ENCODE measurements at regions not wholly inside any gene's neighbourhood (a gene's known extent, or its start where the extent isn't known, plus 50 kb on each side); places are given as distances from the start of the nearest gene placed in this dataset.

DNA sequence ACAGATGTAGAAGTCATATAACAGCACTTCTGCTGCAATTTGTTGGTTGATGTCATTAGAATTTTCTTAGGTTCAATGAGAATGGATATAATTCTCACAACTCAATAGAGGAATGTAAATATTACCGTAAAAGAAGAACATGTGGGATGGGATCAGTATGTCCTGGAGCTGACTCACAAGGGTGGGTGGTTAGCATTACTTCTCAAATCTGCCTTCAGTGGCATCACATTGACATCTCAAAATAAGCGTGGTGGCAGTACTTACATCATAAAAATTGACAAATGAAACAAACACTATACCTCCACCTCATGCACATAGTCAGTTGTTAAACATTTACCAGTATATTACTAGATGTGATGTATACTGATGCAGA lies 1068.0 kb upstream of the CADM2 start:
- DNase-seq (ENCODE audit: low spot score): no peak

DNA sequence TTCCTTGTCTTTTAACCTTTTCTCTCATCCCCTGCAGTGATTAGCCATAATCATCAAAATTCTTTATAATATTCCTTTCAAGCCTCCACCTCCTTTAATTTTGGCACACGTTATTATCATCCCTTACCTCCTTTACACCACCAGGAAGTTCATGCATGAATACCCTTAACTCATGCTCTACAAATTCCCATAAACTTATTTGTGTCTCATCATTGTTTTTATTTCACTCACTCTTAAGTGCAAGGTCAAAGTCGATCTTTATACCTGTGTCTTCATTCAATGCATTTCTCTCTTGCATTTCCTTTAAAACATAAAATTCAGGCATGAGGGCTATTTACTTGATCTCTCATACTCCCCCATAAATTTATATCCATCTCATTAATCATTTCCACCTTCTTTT lies 1064.6 kb upstream of the CADM2 start:
- no peak for DNase-seq (ENCODE audit: low spot score)

DNA sequence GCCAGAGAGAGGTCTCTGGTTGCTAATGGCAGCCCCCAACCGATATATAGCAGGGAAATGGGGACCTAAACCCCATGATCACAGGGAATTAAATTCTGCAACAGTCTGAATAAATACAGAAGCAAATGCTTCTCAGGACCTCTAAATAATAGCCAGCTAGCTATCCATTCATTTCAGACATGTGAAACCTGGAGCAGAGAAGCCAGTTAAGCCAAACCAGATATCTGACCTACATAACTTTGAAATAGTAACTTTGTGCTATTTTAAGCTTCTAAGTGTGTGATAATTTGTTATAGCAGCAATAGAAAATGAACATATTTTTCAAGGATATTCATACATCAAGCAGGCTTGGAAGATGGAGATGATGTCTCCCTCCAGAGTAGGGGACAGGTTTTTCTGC lies 1062.9 kb upstream of the CADM2 start:
- DNase-seq (ENCODE audit: low spot score): no peak

DNA sequence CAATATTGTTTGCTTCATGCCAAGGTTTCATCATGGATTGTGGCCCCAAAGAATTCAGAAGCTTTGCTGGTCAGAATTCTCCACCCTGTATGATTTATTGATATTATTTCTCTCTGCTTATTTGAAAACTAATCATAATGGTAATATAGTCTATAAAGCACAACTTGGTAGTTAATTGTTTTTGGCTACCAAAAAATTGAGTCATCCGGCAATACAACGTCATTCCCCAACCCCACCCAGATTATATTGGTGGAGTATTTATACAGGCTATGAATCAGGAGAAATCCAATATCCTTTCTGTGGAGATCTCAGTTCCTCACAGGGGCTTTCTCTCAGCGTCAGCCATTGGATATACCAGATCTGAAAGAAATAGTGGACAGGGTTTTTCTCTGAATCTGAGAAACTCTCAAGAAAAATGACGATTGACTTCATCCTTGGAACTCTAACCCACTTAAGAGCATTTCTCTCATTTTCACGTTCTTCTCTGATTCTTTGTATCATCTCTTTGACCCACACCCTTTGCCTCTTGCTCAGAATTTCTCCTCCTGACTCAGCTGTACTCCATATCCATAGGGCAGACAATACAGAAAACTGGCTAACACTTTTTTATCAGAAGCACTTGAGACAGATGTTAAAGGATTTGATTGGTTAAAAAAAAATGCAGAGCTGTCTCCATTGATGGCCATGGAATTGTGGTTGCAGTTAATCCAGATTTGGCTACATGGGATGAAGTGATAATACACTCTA lies 1055.8 kb upstream of the CADM2 start:
- DNase-seq (ENCODE audit: low spot score): no peak

DNA sequence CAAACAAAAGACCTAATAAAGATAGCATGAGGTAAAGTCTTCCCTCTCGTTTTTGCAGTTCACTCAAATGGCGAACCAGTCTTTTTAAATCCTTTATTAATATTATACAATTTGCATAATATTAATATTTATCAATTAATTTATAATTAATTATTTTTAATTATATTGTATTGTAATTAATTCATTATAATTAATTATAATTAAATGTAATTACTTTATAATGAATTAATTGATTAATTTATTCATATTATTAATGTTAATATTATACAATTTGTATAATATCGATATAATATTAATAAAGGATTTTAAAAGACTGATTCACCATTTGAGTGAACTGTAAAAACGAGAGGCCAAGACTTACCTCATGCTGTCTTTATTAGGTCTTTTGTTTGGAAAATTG lies 1045.4 kb upstream of the CADM2 start:
- no peak for DNase-seq (ENCODE audit: low spot score)

DNA sequence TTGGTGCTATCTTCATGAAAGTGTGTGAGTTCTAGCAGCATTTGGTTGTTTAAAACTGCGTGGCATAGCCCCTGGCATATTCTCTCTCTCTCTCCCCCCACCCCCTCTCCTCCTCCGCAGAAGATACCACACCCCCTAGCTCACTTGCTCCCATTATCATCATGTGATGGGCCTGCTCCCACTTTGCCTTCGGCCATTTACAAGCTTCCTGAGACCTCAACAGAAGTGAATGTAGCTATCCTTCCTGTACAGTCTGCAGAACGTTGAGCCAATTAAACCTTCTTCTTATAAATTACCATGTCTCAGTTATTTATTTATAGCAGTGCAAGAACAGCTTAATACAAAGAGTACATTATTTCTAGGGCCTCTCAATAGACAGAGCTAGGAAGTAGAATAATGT lies 1032.5 kb upstream of the CADM2 start:
- DNase-seq (ENCODE audit: low spot score): no peak

DNA sequence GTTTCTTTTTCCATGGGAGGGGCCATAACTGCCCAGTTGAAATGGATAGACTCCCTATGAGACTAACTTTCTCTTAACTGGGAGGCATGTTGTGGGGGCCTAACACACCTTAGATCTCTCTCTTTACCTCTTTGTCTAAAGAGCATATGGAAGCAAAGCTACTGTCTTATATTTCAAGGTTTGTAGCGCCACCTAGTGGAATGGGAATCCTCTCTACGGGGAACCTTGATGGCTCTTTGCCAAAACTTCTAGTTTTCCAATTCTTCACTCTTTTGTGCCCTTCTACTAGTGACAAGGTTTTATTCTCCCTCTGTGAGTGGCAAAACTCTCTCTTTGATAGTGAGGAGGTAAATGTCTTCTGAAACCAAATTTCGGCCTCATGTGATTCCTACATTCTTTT lies 1030.4 kb upstream of the CADM2 start:
- DNase-seq (ENCODE audit: low spot score): peak; percentile 18

DNA sequence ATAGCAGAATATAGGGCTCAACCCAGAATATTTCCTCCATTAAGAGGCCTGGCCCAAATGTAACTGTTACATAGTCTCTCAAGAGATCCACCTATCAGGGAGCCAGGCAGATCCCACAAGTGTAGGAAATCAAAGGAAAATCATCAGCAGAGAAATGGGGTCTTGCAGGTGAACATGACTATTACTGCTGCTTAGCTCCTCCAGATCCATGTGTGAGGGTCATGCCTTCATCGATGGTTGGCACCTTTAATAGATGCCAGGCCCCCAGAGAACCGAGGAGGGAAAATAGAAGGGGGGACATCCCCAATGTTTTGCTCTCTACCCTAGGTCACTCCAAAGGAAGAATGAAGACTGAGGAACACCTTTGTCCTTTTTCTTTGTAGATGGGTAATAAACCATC lies 1029.9 kb upstream of the CADM2 start:
- no peak for DNase-seq (ENCODE audit: low spot score)

DNA sequence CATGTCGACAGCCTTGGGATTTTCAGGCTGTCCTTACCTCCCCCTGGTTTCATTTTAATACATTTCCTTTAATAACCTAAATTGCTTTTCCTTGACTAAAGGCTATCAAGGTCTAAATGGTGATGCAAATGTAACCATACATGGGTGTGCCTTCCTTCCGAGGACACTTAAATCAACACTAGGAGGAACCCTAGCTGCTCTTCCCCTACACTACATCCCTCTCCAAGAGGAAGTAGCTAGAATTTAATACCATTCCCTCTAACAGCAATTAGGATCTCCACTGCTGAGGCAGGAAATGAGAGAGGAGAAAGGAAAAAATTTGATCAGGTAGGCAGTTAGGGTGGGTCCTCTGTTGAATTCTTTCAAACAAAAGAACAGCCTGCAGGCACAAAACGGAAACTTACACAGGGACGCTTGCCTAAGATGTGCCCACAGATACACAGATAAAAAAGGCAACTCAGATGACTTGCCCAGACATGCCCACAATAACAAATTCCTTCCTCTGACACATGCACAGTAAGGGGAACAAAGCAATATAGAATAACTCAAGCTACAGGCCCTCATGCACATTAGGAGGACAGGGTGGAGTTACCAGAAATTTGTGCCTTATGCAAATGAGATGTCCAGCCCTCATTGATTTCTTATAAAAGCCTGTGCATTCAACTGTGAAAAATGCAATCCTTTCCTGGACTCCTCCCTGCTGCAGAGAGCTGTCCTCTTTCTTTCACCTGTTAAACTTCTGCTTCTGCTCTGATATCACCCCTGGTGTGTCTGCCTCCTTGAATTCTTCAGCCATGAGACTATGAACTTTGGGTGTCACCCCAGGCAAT lies 1024.4 kb upstream of the CADM2 start:
- no peak for DNase-seq (ENCODE audit: low spot score)

DNA sequence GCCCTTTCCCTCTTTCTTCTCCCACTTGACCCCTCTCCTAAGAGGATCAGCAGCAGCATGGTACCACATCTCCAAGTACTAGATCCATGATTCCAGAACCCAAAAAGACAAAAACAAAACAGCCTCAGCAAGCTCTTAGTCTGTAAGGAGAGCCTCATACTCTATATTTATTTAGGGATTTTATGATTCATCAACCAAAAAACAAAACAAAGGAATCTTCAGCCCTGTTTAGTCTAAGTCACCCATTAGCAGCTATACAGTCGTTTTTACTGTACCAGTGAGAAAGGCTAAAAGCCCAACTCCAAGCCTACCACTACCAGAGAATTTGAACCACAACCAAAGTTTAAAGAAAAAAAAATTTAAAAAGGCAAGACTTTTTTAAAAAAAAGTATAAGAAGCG lies 1020.3 kb upstream of the CADM2 start:
- DNase-seq (ENCODE audit: low spot score): no peak

DNA sequence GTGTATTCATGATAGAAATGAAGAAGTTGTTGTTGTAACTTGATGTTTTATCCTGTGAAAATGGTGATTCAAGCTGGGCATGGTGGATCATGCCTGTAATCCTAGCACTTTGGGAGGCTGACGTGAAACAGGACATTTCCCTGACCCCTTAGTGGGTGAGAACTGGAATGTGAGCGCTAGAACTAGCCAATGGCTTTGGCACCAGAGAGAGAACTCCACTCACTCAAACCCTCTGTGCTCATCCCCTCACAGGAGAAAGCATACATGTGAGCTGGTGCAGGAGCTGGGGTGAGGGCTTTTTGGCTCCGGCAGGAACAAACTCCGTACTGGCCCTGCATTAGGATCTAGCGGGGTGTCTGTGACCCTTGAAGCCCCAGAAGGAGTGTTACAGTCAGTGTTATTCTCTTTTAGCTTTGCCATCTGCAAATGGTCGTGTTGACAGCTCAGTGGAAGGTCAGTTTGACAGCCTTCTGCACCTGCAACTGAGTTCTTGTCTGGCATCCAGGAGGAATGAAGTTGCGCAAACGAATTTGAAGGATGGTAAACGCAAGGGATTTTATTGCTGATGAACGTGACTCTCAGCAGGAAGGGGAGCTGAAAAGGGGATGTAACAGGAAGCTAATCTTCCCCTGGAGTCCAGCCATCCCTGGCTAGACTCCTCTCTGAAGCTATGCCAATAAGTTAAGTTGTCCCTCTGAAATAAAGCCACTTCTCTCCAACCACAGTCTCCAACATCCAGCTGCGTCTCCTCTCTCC lies 1016.6 kb upstream of the CADM2 start:
- no peak for DNase-seq (ENCODE audit: low spot score)

DNA sequence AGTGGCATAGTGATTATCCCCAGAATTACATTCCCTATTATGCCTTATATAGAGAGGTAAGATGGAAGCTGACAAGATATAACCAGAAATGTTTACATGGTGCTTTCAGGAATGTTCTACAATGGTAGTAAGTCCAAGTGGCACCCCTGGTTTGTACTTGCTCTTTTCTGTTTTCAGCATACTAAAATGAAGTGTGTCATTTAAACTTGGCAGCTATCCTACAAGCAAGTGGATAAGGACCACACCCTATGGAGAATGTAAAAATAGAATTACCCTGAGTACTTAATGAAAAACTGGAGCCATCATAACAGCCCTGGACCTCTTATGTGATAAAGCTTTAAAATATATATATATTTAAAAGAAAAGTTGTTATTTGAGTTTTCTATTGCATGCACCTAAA lies 1012.7 kb upstream of the CADM2 start:
- DNase-seq (ENCODE audit: low spot score): no peak

DNA sequence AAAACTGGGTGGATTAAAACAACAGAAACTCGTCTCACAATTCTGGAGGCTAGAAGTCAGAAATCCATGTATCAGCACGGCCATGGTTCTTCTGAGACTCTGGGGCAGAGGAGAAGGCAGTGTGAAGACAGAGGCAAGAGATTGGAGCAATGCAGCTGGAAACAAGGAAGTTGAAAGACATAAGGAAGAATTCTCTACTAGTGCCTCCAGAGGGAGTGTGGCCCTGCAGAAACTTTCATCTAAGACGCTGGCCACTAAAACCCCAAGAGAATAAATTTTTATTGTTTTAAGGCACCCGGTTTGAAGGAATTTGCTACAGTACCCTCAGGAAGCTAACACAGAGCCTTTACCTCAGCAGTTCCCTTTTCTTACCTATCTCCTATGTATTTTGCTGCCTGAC lies 1012.2 kb upstream of the CADM2 start:
- DNase-seq (ENCODE audit: low spot score): no peak

DNA sequence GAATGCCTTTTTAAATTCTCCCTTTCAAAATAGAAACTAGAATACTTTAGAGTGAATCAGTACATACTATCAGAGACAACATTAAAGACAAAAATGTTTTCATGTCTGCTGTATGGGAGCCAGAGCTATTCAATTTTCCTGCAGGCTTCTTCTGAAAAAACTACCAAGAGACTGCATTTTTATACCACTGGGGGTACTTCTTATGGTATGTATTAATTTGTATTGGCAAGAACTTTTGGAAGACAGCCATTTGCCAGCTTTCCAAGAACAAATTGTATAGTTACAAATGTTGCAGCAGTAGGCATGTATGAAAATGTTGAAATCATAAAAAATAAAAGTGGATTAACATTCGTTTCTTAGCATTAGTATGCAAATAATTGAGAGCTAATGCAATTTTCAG lies 1010.0 kb upstream of the CADM2 start:
- no peak for DNase-seq (ENCODE audit: low spot score)

DNA sequence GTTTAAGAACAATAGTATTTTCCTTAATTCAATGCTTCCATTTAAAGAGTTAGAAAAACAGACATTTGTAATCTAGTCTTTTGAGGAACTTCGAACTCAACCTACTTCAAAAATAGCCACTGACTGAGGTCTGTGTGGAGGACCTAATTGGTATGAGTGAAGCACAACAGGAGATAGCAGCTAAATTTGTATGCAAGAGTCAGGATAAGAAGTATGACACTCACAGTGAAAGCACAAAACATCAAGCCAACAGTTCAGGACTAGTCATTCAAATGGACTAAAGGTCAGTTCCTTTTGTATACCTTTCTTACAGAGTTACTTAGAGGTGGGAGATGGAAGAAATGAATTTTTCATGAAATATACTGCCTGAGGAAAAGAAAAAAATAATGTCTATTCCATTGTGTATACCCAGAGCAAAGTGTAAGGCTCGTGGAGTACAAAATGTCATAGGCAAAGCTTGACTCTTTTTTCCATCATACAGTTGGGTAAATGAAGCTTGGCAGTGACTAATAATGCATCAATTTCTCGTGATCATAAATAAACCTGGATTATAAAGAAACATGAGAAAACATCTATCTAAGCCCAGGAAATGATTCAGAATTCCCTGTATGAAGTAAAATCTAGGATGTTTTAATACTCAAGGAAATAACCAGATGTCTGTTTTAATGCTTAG lies 1005.2 kb upstream of the CADM2 start:
- DNase-seq (ENCODE audit: low spot score): no peak

DNA sequence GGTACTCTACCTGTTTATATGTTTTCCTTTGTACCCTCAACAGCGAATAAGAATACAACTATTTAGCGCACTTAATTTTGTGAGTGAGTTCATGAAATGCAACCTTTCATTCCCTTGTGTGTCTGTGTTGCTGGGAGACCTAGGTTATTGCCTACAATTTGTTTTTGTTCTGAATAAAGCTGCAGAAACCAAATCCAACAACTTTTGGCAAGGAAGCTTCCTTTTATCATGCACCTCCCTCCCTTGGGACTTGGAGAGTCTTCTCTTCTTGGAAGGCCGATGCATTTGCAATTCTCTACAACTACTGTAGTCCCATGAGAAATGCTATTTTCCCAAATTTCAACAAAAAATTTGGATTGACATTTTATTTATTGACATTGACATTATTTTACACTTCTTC lies 1002.4 kb upstream of the CADM2 start:
- no peak for DNase-seq (ENCODE audit: low spot score)

DNA sequence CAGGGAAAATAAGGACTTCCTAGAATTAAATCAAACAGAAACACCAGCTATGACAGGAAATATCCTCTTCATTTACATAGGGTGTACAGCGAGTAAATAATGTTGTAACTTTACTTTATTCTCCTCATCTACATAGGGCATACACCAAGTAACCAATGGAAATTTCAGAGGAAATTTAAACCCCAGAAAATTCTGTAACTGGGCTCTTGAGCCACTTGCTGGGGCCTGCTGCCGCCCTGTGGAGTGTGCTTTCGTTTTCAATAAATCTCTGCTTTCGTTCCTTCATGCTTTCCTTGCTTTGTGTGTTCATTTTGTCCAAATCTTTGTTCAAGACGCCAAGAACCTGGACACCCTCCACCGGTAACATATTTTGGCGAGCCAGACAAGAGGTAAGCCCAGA lies 990.4 kb upstream of the CADM2 start:
- no peak for DNase-seq (ENCODE audit: low spot score)

DNA sequence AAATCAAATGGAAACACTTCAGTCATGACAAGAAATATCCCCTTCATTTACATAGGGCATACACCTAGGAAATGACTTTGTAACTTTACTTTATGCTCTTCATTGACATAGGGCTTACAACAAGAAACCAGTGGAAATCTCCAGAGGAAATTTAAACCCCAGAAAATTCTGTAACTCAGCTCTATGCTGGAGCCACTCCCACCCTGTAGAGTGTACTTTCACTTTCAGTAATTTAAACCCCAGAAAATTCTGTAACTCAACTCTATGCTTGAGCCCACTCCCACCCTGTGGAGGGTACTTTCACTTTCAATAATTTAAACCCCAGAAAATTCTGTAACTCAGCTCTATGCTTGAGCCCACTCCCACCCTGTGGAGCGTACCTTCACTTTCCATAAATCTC lies 987.1 kb upstream of the CADM2 start:
- DNase-seq (ENCODE audit: low spot score): no peak

DNA sequence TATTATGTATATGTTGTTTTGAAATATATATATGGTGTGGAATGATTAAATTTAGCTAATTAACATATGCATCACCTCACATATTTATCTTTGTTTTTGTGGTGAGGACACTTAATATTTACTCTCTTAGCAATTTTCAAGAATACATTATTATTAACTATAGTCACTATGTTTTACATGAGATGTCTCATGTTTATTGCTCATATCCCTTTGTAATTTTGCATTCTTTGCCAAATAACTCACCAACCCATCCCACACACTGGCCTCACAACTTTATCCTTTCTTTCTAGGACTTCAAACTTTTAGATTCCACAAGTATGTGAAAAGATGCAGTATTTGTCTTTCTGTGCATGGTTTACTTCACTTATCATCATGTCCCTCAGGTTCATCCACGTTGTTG lies 950.2 kb upstream of the CADM2 start:
- no peak for DNase-seq (ENCODE audit: low spot score)

DNA sequence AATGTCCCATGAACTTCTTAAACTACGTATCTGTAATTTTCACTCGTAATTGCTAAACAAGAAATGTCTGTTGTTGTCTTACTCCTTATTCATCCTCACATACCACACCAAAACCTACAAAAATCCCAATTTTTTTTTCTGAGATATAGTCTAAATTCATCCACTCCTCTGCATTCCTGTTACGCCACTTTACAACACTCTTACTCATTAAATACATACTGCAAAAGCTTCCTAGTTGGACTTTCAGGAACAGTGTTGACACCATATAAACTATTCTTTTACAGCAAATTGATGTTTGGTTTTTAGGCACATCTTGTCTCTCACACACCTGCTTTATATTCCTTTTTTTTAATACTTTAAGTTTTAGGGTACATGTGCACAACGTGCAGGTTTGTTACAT lies 934.9 kb upstream of the CADM2 start:
- DNase-seq (ENCODE audit: low spot score): no peak

DNA sequence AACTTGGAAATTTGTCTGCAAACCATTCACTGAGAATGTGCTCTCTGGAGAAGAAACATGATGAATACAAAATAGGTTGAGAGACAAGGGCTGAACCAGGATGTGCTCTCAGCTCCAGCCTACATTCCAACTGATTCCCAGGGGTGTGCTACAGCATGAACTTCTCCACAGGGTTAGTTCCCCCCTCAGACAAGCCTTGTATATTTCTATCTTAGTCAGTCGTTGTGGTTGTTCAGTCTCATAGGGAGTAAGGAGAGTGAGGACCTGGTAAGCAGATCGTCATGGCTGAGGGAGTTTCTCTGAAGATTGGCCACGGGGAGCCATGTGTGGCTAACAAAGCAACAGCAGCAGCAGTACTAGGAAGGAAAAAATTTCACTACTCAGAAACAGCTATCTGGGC lies 919.7 kb upstream of the CADM2 start:
- DNase-seq (ENCODE audit: low spot score): no peak

All from SK-N-DZ (cell line).